GM23338 (cell line): ENCODE measurements at regions not wholly inside any gene's neighbourhood (a gene's known extent, or its start where the extent isn't known, plus 50 kb on each side); places are given as distances from the start of the nearest gene placed in this dataset.

Source experiments
- ATAC-seq: fragments of 200-7000 bp; cut with Tn5 transposase; 3 replicates; pipeline ENCODE4 v1.9.1; 2020
- DNase-seq: peaks from one replicate; pipeline ENCODE4 v3.0.0-alpha.2; 2015; ENCODE audit warnings: low spot score
- H2AFZ ChIP-seq: fragments of 200-600 bp; sonication (generic); 2 replicates; pipeline ENCODE4 v1.8.0; 2016; ENCODE audit warnings: antibody characterized with exemption, mild to moderate bottlenecking, moderate library complexity
- H3F3A ChIP-seq: fragments of 200-600 bp; sonication (generic); replicated peaks from 2 replicates; pipeline ENCODE4 v1.8.0; 2017; ENCODE audit warnings: antibody characterized with exemption, mixed run types, low read depth
- H3K27ac ChIP-seq: fragments of 200-600 bp; sonication (generic); 2 replicates; pipeline ENCODE4 v1.6.1; 2016; ENCODE audit warnings: low read depth
- H3K27me3 ChIP-seq: fragments of 200-600 bp; sonication (generic); 2 replicates; pipeline ENCODE4 v1.8.0; 2016; ENCODE audit warnings: mild to moderate bottlenecking, mixed run types, moderate library complexity; ENCODE audit not compliant: insufficient read depth
- H3K36me3 ChIP-seq: fragments of 200-600 bp; sonication (generic); 2 replicates; pipeline ENCODE4 v1.8.0; 2016; ENCODE audit warnings: mild to moderate bottlenecking; ENCODE audit not compliant: insufficient read depth
- H3K4me1 ChIP-seq: fragments of 200-600 bp; sonication (generic); 2 replicates; pipeline ENCODE4 v1.8.0; 2016; ENCODE audit warnings: mild to moderate bottlenecking, moderate library complexity; ENCODE audit not compliant: insufficient read depth
- H3K4me2 ChIP-seq: fragments of 200-600 bp; sonication (generic); 2 replicates; pipeline ENCODE4 v1.7.1; 2017; ENCODE audit warnings: mixed run types
- H3K4me3 ChIP-seq: fragments of 200-600 bp; sonication (generic); 2 replicates; pipeline ENCODE4 v1.6.1; 2016; ENCODE audit warnings: mixed run types
- H3K79me2 ChIP-seq: fragments of 200-600 bp; sonication (generic); replicated peaks from 2 replicates; pipeline ENCODE4 v1.8.0; 2017; ENCODE audit warnings: mild to moderate bottlenecking; ENCODE audit not compliant: insufficient read depth
- H3K9me2 ChIP-seq: fragments of 200-600 bp; sonication (generic); 2 replicates; pipeline ENCODE4 v1.8.0; 2017; ENCODE audit not compliant: insufficient read depth
- H4K20me1 ChIP-seq: fragments of 200-600 bp; sonication (generic); replicated peaks from 2 replicates; pipeline ENCODE4 v1.8.0; 2017; ENCODE audit warnings: mild to moderate bottlenecking; ENCODE audit not compliant: insufficient read depth
- H3K27ac Mint-ChIP-seq: 2 replicates; pipeline ENCODE4 v1.8.0; 2020; ENCODE audit warnings: inconsistent platforms, mild to moderate bottlenecking, moderate library complexity, mixed read lengths
- H3K27me3 Mint-ChIP-seq: 3 replicates; pipeline ENCODE4 v1.8.0; 2022; ENCODE audit warnings: low read depth, mild to moderate bottlenecking, moderate library complexity, mixed read lengths, inconsistent platforms; ENCODE audit not compliant: insufficient read depth, poor library complexity
- H3K36me3 Mint-ChIP-seq: 3 replicates; pipeline ENCODE4 v1.8.0; 2021; ENCODE audit warnings: low read depth, mild to moderate bottlenecking, inconsistent platforms, moderate library complexity, mixed read lengths
- H3K4me1 Mint-ChIP-seq: 3 replicates; pipeline ENCODE4 v1.8.0; 2020; ENCODE audit warnings: mild to moderate bottlenecking, inconsistent platforms, mixed read lengths
- H3K4me3 Mint-ChIP-seq: 3 replicates; pipeline ENCODE4 v1.8.0; 2021; ENCODE audit warnings: moderate library complexity, mild to moderate bottlenecking, inconsistent platforms, mixed read lengths
- H3K9me3 Mint-ChIP-seq: 3 replicates; pipeline ENCODE4 v1.8.0; 2020; ENCODE audit warnings: moderate library complexity, mild to moderate bottlenecking, inconsistent platforms, mixed read lengths
- CREB1 ChIP-seq: fragments of 250-450 bp; sonication (Bioruptor Pico); IDR thresholded peaks from 2 replicates; pipeline ENCODE4 v1.5.0; 2020; ENCODE audit warnings: low read depth, mild to moderate bottlenecking, moderate library complexity
- CTCF ChIP-seq, 2 experiments: fragments of 200-600 bp in 1 of 2; sonication (generic) in 1 of 2; conservative IDR thresholded peaks; 2 replicates each; pipeline versions ENCODE4 v1.5.1 to v1.6.1; 2016 to 2017; ENCODE audit warnings: antibody characterized with exemption in 2 of 2, low read depth in 2 of 2, mild to moderate bottlenecking in 2 of 2, moderate library complexity in 1 of 2
- ETS1 ChIP-seq: IDR thresholded peaks from 2 replicates; pipeline ENCODE4 v1.6.1; 2016; ENCODE audit warnings: antibody characterized with exemption
- EZH2phosphoT487 ChIP-seq: fragments of 200-600 bp; sonication (generic); IDR thresholded peaks from one replicate; pipeline ENCODE4 v1.8.1; 2018; ENCODE audit warnings: antibody characterized with exemption; ENCODE audit not compliant: unreplicated experiment
- JUNB ChIP-seq: IDR thresholded peaks from one replicate; pipeline ENCODE4 v1.6.1; 2016; ENCODE audit warnings: antibody characterized with exemption; ENCODE audit not compliant: unreplicated experiment
- NANOG ChIP-seq: IDR thresholded peaks from 2 replicates; pipeline ENCODE4 v1.6.1; 2016; ENCODE audit warnings: antibody characterized with exemption, borderline replicate concordance
- POLR2AphosphoS5 ChIP-seq: IDR thresholded peaks from 2 replicates; pipeline ENCODE4 v1.6.1; 2016; ENCODE audit warnings: antibody characterized with exemption, low read depth
- REST ChIP-seq: IDR thresholded peaks from one replicate; pipeline ENCODE4 v1.6.1; 2018; ENCODE audit warnings: antibody characterized with exemption; ENCODE audit not compliant: unreplicated experiment
- STAT1 ChIP-seq: IDR thresholded peaks from one replicate; pipeline ENCODE4 v1.6.1; 2016; ENCODE audit warnings: antibody characterized with exemption; ENCODE audit not compliant: unreplicated experiment
- ZNF331 ChIP-seq: fragments of 250-450 bp; sonication (Bioruptor Pico); IDR thresholded peaks from 2 replicates; pipeline ENCODE4 v1.5.0; 2020; ENCODE audit warnings: low read depth, mild to moderate bottlenecking, moderate library complexity

- Mint-ChIP-seq H3K9me3 (no peaks in the 10 kb centered on the region), H3K36me3 (no peaks in the 10 kb centered on the region; the same call in 2 of the 3 replicates), H3K4me3 (no peak overlapping the region), H3K4me1 (no peaks in the 10 kb centered on the region; the same call in 2 of the 3 replicates), H3K27me3 (peaks cover 9% of the 10 kb centered on the region), H3K27ac (no peak overlapping the region)
- Histone ChIP-seq H3F3A (no peaks in the 10 kb centered on the region), H4K20me1 (no peaks in the 10 kb centered on the region), H3K4me3 (no peak overlapping the region), H3K4me2 (no peak overlapping the region), H2AFZ (no peak overlapping the region), H3K27me3 (peaks cover 13% of the 10 kb centered on the region), H3K79me2 (no peaks in the 10 kb centered on the region), H3K9me2 (no peaks in the 10 kb centered on the region), H3K27ac (no peak overlapping the region), H3K4me1 (peaks cover 3% of the 10 kb centered on the region; the same call in 1 of the 2 replicates), H3K36me3 (no peaks in the 10 kb centered on the region)
- DNase-seq (no peak), ATAC-seq (no peak)
- TF ChIP-seq NANOG (no peak), CREB1 (CRISPR knock-in tag) (no peak), ETS1 (no peak), POLR2AphosphoS5 (no peak)
These were observed 140.2 kb downstream of the TPRA1 start for GRCh38 chr3:127450331-127450730.

- H4K20me1 ChIP-seq: no peaks in the 10 kb centered on the region
- H3K27me3 ChIP-seq: peaks cover 6% of the 10 kb centered on the region; the same call in 1 of the 2 replicates
- DNase-seq: no peak
- ATAC-seq: no peak
- H3K4me3 ChIP-seq: no peak overlapping the region
- no peak overlapping the region for H3K27ac ChIP-seq
- Mint-ChIP-seq H3K4me3 (no peak overlapping the region), H3K27ac (no peak overlapping the region), H3K9me3 (no peaks in the 10 kb centered on the region), H3K27me3 (peaks cover 2% of the 10 kb centered on the region), H3K36me3 (no peaks in the 10 kb centered on the region; the same call in 2 of the 3 replicates), H3K4me1 (no peaks in the 10 kb centered on the region; the same call in 2 of the 3 replicates)
- no peaks in the 10 kb centered on the region for H3K4me1 ChIP-seq
- no peak overlapping the region for H3K4me2 ChIP-seq
- TF ChIP-seq EZH2phosphoT487 (no peak), ZNF331 (CRISPR knock-in tag) (no peak), JUNB (no peak), CREB1 (CRISPR knock-in tag) (no peak)
- no peaks in the 10 kb centered on the region for H3K36me3 ChIP-seq
- no peaks in the 10 kb centered on the region for H3F3A ChIP-seq
- no peaks in the 10 kb centered on the region for H3K9me2 ChIP-seq
- H2AFZ ChIP-seq: no peak overlapping the region
- no peaks in the 10 kb centered on the region for H3K79me2 ChIP-seq
These were observed 140.9 kb downstream of the TPRA1 start for GRCh38 chr3:127449486-127450212.

- no peaks in the 10 kb centered on the region for H3K27me3 Mint-ChIP-seq
- Histone ChIP-seq H4K20me1 (no peaks in the 10 kb centered on the region), H3K79me2 (no peaks in the 10 kb centered on the region), H3K4me3 (no peak overlapping the region), H3K27ac (no peak overlapping the region), H3K4me2 (no peak overlapping the region), H3K4me1 (no peaks in the 10 kb centered on the region), H3K36me3 (no peaks in the 10 kb centered on the region), H2AFZ (no peak overlapping the region), H3K9me2 (no peaks in the 10 kb centered on the region), H3F3A (no peaks in the 10 kb centered on the region), H3K27me3 (no peaks in the 10 kb centered on the region)
- no peaks in the 10 kb centered on the region for H3K36me3 Mint-ChIP-seq
- no peak overlapping the region for H3K27ac Mint-ChIP-seq
- no peaks in the 10 kb centered on the region for H3K9me3 Mint-ChIP-seq
- no peak overlapping the region for H3K4me3 Mint-ChIP-seq
- no peaks in the 10 kb centered on the region for H3K4me1 Mint-ChIP-seq
- DNase-seq (no peak), ATAC-seq (no peak)
- no peak for TF ChIP-seq NANOG
- no peak for TF ChIP-seq JUNB
- TF ChIP-seq EZH2phosphoT487: no peak
- TF ChIP-seq STAT1: no peak
- no peak for TF ChIP-seq ZNF331 (CRISPR knock-in tag)
- TF ChIP-seq POLR2AphosphoS5: no peak
- TF ChIP-seq REST: no peak
- no peak for TF ChIP-seq CTCF (conservative IDR thresholded peaks at IDR 0.05; ENCODE audit: low read depth in 2 of 2)
- TF ChIP-seq CREB1 (CRISPR knock-in tag): no peak
- TF ChIP-seq ETS1: no peak
These were observed 141.9 kb downstream of the TPRA1 start for GRCh38 chr3:127448671-127449070.
